SK-N-SH treated with all-trans-retinoic acid at 6 μM for 48 hours (cell line): ENCODE measurements at regions not wholly inside any gene's neighbourhood (a gene's known extent, or its start where the extent isn't known, plus 50 kb on each side); places are given as distances from the start of the nearest gene placed in this dataset.

Source experiments
- CREB5 ChIP-seq: fragments of 250-450 bp; sonication (Bioruptor Pico); IDR thresholded peaks from 2 replicates; pipeline ENCODE4 v1.5.1; 2020; ENCODE audit warnings: low read depth, mild to moderate bottlenecking, moderate library complexity
- PATZ1 ChIP-seq: fragments of 250-450 bp; sonication (Bioruptor Pico); IDR thresholded peaks from 2 replicates; pipeline ENCODE4 v1.8.0; 2020; ENCODE audit warnings: mild to moderate bottlenecking, moderate library complexity, borderline replicate concordance
- PPARA ChIP-seq: fragments of 250-450 bp; sonication (Bioruptor Pico); IDR thresholded peaks from 2 replicates; pipeline ENCODE4 v1.5.0; 2020; ENCODE audit warnings: mild to moderate bottlenecking, borderline replicate concordance
- RARB ChIP-seq: fragments of 250-450 bp; sonication (Bioruptor Pico); IDR thresholded peaks from 2 replicates; pipeline ENCODE4 v1.8.0; 2021; ENCODE audit warnings: mild to moderate bottlenecking, moderate library complexity
- TSHZ2 ChIP-seq: fragments of 250-450 bp; sonication (Bioruptor Pico); IDR thresholded peaks from 2 replicates; pipeline ENCODE4 v1.5.0; 2020; ENCODE audit warnings: mild to moderate bottlenecking, moderate library complexity
- ZFP3 ChIP-seq: fragments of 250-450 bp; sonication (Bioruptor Pico); IDR thresholded peaks from 2 replicates; pipeline ENCODE4 v1.5.0; 2020; ENCODE audit warnings: mild to moderate bottlenecking, moderate library complexity

GRCh38 chr14:101193106-101193844, 289.8 kb upstream of the RTL1 start:
- TF ChIP-seq RARB = no peak
- no peak for TF ChIP-seq PATZ1 (CRISPR knock-in tag)
- TF ChIP-seq PPARA = no peak
- no peak for TF ChIP-seq CREB5 (CRISPR knock-in tag)
- TF ChIP-seq ZFP3 (CRISPR knock-in tag) = no peak
- no peak for TF ChIP-seq TSHZ2 (CRISPR knock-in tag)
